ELF-1 (cell line): ENCODE measurements at regions not wholly inside any gene's neighbourhood (a gene's known extent, or its start where the extent isn't known, plus 50 kb on each side); places are given as distances from the start of the nearest gene placed in this dataset.
A peak's percentile ranks its signal among the peaks of the same experiment; 100 is the strongest.

Source experiments
- DNase-seq: peaks from one replicate; pipeline ENCODE4 v3.0.0-alpha.2; 2016; ENCODE audit warnings: low read depth, low spot score

GRCh38 chr22:49268924-49269323 is 558.7 kb downstream of the BRD1 start:
- no peak for DNase-seq

- DNase-seq: no peak
These were observed 559.7 kb downstream of the BRD1 start for GRCh38 chr22:49267996-49268395.

- peak; percentile 56 for DNase-seq
These were observed 560.8 kb downstream of the BRD1 start for GRCh38 chr22:49266561-49267519.

- DNase-seq: no peak
These were observed 563.0 kb downstream of the BRD1 start for GRCh38 chr22:49264696-49265095.

GRCh38 chr22:49263101-49263500 is 564.6 kb downstream of the BRD1 start:
- no peak for DNase-seq

- no peak for DNase-seq
These were observed 565.5 kb downstream of the BRD1 start for GRCh38 chr22:49262167-49262566.

GRCh38 chr22:49261616-49262015 is 566.1 kb downstream of the BRD1 start:
- no peak for DNase-seq

GRCh38 chr22:49260681-49261580 is 566.7 kb downstream of the BRD1 start:
- no peak for DNase-seq

- DNase-seq: no peak
These were observed 567.6 kb downstream of the BRD1 start for GRCh38 chr22:49259839-49260615.

- DNase-seq: no peak
These were observed 569.3 kb downstream of the BRD1 start for GRCh38 chr22:49258107-49259010.

GRCh38 chr22:49257551-49257961 is 570.1 kb downstream of the BRD1 start:
- DNase-seq: no peak

GRCh38 chr22:49255741-49256318 is 571.8 kb downstream of the BRD1 start:
- no peak for DNase-seq

- no peak for DNase-seq
These were observed 572.5 kb downstream of the BRD1 start for GRCh38 chr22:49255154-49255553.

- no peak for DNase-seq
These were observed 574.0 kb downstream of the BRD1 start for GRCh38 chr22:49253656-49254055.

- no peak for DNase-seq
These were observed 576.3 kb downstream of the BRD1 start for GRCh38 chr22:49251371-49251770.

GRCh38 chr22:49247194-49247924 is 580.3 kb downstream of the BRD1 start:
- no peak for DNase-seq

- DNase-seq: no peak
These were observed 582.9 kb downstream of the BRD1 start for GRCh38 chr22:49244466-49245420.

- no peak for DNase-seq
These were observed 583.7 kb downstream of the BRD1 start for GRCh38 chr22:49243965-49244364.
